ENCODE measurements at regions not wholly inside any gene's neighbourhood (a gene's known extent, or its start where the extent isn't known, plus 50 kb on each side); places are given as distances from the start of the nearest gene placed in this dataset.

- H3K4me3 ChIP-seq (ENCODE audit: low read length): no peak overlapping the region
- no peak for DNase-seq (ENCODE audit: low read depth, low spot score)
Observed at GRCh38 chr3:35537265-35537664, 102.1 kb upstream of the ARPP21 start.

GRCh38 chr3:35544976-35545375 is 94.3 kb upstream of the ARPP21 start:
- H3K4me3 ChIP-seq (ENCODE audit: low read length): no peak overlapping the region
- DNase-seq (ENCODE audit: low read depth, low spot score): no peak

GRCh38 chr3:35549690-35550089 is 89.6 kb upstream of the ARPP21 start:
- no peak overlapping the region for H3K4me3 ChIP-seq (ENCODE audit: low read length)

DNA sequence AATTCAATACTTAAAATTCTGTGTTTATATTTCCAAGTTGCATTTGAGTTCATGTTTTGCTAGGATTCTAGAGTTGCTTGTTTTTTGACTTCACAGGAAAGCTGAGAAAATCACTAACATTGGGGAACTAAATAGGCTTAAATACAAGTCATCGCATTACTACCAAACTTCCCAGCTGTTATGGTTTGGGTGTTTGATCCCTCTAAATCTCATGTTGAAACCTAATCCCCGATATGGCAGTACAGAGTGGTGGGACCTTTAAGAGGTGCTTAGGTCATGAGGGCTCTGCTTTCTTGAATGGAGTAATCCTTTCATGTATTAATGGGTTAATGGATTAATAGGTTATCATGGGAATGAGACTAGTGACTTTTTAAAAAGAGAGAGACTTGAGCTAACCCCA is 77.2 kb upstream of the ARPP21 start:
- no peak for DNase-seq (ENCODE audit: low read depth, low spot score)
- H3K4me3 ChIP-seq (ENCODE audit: low read length): no peak overlapping the region

More at GRCh38 chr3:35549690-35550089, 89.6 kb upstream of the ARPP21 start:
- DNase-seq (ENCODE audit: low read depth, low spot score): no peak

DNA sequence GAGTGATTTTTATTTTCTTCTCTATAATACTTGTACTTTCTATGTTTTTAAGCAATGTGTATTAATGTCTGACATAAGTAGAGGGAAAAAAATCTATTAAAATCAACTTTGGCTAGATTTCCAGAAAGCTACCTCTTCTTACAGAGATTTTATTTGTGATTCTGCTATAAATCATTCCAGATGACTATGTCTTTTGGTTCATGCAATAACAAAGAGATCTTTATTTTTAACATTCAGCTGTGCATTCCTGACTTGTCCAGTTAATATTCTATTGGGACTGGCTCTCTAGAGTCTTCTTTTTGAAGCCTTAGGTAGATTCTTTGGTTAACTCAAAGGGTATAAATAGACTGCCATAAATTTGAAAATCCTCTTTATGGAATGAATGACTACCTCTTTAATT is 74.3 kb upstream of the ARPP21 start:
- no peak for DNase-seq (ENCODE audit: low read depth, low spot score)
- no peak overlapping the region for H3K4me3 ChIP-seq (ENCODE audit: low read length)
